Activated T-helper 17 cell treated with anti-CD3 and anti-CD28 coated beads, Interleukin-2, amount 50 U/mL, for 72 hours (primary cell): ENCODE measurements at regions not wholly inside any gene's neighbourhood (a gene's known extent, or its start where the extent isn't known, plus 50 kb on each side); places are given as distances from the start of the nearest gene placed in this dataset.
"Not testable (repeated sequence)": the region's sequence is repeated elsewhere in the genome, so short reads cannot be mapped to it uniquely, and the experiment has no call there.

Experiments used
- ATAC-seq: fragments of 150-1000 bp; cut with Tn5 transposase; replicated peaks from 2 replicates; pipeline ENCODE4 v1.10.0; 2021; ENCODE audit warnings: mild to moderate bottlenecking, moderate library complexity
- H3K27ac Mint-ChIP-seq: one replicate; pipeline ENCODE4 v1.8.0; 2022; ENCODE audit warnings: mixed read lengths
- H3K27me3 Mint-ChIP-seq: one replicate; pipeline ENCODE4 v1.8.0; 2022; ENCODE audit warnings: mixed read lengths
- H3K36me3 Mint-ChIP-seq: one replicate; pipeline ENCODE4 v1.8.0; 2022; ENCODE audit warnings: low read depth, mild to moderate bottlenecking, mixed read lengths
- H3K4me1 Mint-ChIP-seq: one replicate; pipeline ENCODE4 v1.8.0; 2022; ENCODE audit warnings: mixed read lengths
- H3K4me3 Mint-ChIP-seq: one replicate; pipeline ENCODE4 v1.8.0; 2022; ENCODE audit warnings: mild to moderate bottlenecking, mixed read lengths
- H3K9me3 Mint-ChIP-seq: one replicate; pipeline ENCODE4 v1.8.0; 2022; ENCODE audit warnings: mixed read lengths

DNA sequence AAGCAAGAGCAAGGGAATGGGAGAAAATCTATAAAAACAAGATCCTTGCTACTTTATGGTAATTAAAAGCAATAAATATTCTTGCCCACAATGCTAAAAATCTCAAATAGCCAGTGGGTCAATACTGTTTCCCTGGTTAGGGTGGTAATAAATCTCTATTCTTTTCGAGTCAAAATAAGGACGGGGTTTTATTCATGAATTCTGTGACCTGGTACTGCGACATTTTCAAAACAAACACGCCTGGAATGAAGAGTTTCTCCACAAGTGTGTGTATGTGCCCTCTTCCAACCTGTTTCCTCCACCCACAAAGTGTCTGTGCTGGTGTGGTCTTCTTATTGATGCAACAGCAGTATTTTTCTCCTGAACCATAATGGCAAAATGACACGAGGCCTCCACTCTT lies 358.8 kb upstream of the BRINP1 start:
- H3K9me3 Mint-ChIP-seq: peaks cover 12% of the 10 kb centered on the region

GRCh38 chr9:119726035-119726434 lies 356.8 kb upstream of the BRINP1 start:
- peaks cover 3% of the 10 kb centered on the region for H3K27me3 Mint-ChIP-seq
- peaks cover 8% of the 10 kb centered on the region for H3K9me3 Mint-ChIP-seq
- no peak for ATAC-seq
- H3K27ac Mint-ChIP-seq: no peak overlapping the region
- H3K4me1 Mint-ChIP-seq: no peaks in the 10 kb centered on the region
- no peak overlapping the region for H3K4me3 Mint-ChIP-seq
- no peaks in the 10 kb centered on the region for H3K36me3 Mint-ChIP-seq

More for the DNA sequence above, 358.8 kb upstream of the BRINP1 start:
- H3K36me3 Mint-ChIP-seq: no peaks in the 10 kb centered on the region
- ATAC-seq: no peak
- H3K27me3 Mint-ChIP-seq: peaks cover 3% of the 10 kb centered on the region
- no peak overlapping the region for H3K4me3 Mint-ChIP-seq
- no peak overlapping the region for H3K27ac Mint-ChIP-seq
- no peaks in the 10 kb centered on the region for H3K4me1 Mint-ChIP-seq

DNA sequence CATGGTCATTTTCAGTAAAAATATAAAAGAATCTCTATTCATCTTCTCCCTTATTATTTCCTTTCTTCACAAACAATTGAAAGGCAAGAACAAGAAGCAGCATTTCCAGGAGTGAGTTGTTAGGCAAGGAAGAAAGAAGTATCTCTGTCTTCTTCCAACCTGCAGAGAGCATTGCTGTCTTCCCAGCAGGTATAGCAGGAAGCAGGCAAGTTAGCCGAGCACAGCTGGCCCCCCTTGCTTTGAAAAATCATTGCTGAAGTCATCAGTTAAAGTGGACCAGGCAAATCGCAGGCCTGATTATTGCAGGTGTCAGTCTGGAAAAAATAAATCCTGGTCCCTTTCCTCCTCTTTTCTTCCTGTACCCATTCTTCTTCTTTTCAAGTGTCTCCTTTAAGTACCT lies 353.1 kb upstream of the BRINP1 start:
- H3K4me3 Mint-ChIP-seq: no peak overlapping the region
- H3K4me1 Mint-ChIP-seq: no peaks in the 10 kb centered on the region
- no peak overlapping the region for H3K27ac Mint-ChIP-seq
- H3K27me3 Mint-ChIP-seq: peaks cover 3% of the 10 kb centered on the region
- H3K36me3 Mint-ChIP-seq: no peaks in the 10 kb centered on the region
- no peak for ATAC-seq
- H3K9me3 Mint-ChIP-seq: peaks cover 13% of the 10 kb centered on the region

GRCh38 chr9:119712325-119712724 lies 343.1 kb upstream of the BRINP1 start:
- no peak for ATAC-seq
- H3K27me3 Mint-ChIP-seq: no peaks in the 10 kb centered on the region
- no peaks in the 10 kb centered on the region for H3K36me3 Mint-ChIP-seq
- H3K27ac Mint-ChIP-seq: no peak overlapping the region
- H3K4me1 Mint-ChIP-seq: no peaks in the 10 kb centered on the region
- H3K4me3 Mint-ChIP-seq: no peak overlapping the region
- peaks cover 8% of the 10 kb centered on the region for H3K9me3 Mint-ChIP-seq

DNA sequence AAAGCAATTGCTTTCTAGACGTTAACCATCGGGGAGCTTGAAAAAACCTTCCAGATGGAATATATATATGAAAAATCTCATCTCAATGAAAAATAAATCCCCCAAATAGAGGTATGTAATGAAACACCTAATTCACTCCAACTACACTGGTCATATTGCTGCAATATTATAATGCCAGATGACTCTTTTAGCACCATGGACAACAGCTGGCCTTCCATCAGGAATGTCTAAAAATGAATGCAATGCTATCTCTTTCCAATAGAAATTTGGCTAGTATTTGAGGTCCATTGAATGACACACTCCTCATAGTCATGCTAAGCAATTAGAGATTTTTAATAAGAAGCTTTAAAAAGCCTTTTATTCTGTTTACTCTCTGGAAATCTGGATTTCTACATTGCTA lies 340.2 kb upstream of the BRINP1 start:
- H3K9me3 Mint-ChIP-seq: peaks cover 11% of the 10 kb centered on the region
- no peak overlapping the region for H3K27ac Mint-ChIP-seq
- H3K36me3 Mint-ChIP-seq: no peaks in the 10 kb centered on the region
- H3K27me3 Mint-ChIP-seq: no peaks in the 10 kb centered on the region
- no peak for ATAC-seq
- H3K4me1 Mint-ChIP-seq: no peaks in the 10 kb centered on the region
- no peak overlapping the region for H3K4me3 Mint-ChIP-seq

- H3K4me3 Mint-ChIP-seq: no peak overlapping the region
- H3K27ac Mint-ChIP-seq: no peak overlapping the region
- peaks cover 11% of the 10 kb centered on the region for H3K9me3 Mint-ChIP-seq
- H3K27me3 Mint-ChIP-seq: no peaks in the 10 kb centered on the region
- H3K4me1 Mint-ChIP-seq: no peaks in the 10 kb centered on the region
- no peaks in the 10 kb centered on the region for H3K36me3 Mint-ChIP-seq
- no peak for ATAC-seq
Measured at GRCh38 chr9:119707228-119707845, 338.1 kb upstream of the BRINP1 start.

GRCh38 chr9:119701651-119702050 lies 332.4 kb upstream of the BRINP1 start:
- no peak overlapping the region for H3K27ac Mint-ChIP-seq
- no peak for ATAC-seq
- no peak overlapping the region for H3K4me3 Mint-ChIP-seq
- no peaks in the 10 kb centered on the region for H3K27me3 Mint-ChIP-seq
- no peaks in the 10 kb centered on the region for H3K36me3 Mint-ChIP-seq
- H3K9me3 Mint-ChIP-seq: peaks cover under 1% of the 10 kb centered on the region
- no peaks in the 10 kb centered on the region for H3K4me1 Mint-ChIP-seq

DNA sequence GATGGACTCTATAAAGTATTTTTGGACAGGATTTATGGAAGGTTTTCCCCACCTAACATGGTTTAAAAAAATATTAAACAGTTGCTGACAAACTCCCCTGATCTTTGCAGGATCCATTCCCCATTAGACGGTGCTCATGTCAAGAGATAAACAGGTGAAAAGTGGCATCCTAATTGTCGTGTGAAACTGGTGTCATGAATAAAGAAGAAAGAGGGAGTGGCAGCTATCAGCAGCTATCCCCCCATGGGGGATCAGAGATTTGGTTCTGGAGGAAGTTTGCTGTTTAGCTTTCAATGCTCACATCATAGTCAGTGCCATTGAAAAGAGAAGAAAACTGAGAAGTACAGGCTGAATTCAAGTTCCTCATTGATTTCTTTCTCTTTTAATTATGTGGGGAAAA lies 329.3 kb upstream of the BRINP1 start:
- no peaks in the 10 kb centered on the region for H3K4me1 Mint-ChIP-seq
- H3K4me3 Mint-ChIP-seq: no peak overlapping the region
- no peak for ATAC-seq
- H3K27me3 Mint-ChIP-seq: no peaks in the 10 kb centered on the region
- H3K9me3 Mint-ChIP-seq: peaks cover 6% of the 10 kb centered on the region
- H3K36me3 Mint-ChIP-seq: no peaks in the 10 kb centered on the region
- H3K27ac Mint-ChIP-seq: no peak overlapping the region

DNA sequence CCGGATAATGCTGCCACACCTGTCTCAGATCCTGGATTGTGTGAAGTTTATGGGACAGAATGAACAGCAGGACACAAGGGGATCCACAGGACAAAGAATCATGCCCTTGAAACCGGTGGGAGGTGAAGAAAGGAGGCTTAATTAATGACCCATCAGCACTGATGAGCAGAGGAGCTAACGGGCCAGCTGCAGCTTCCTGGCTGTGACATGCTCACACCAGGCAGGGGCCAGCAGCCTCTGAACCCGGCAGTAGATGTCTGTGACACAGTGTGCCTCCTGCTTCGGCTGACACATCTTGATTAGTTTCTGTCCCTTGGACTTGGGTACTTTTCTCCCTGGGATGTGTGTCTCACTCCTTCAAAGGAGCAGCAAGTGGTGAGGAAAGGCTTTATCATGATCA lies 328.8 kb upstream of the BRINP1 start:
- no peak for ATAC-seq
- Mint-ChIP-seq H3K27me3 (no peaks in the 10 kb centered on the region), H3K4me1 (no peaks in the 10 kb centered on the region), H3K27ac (no peak overlapping the region), H3K36me3 (no peaks in the 10 kb centered on the region), H3K9me3 (peaks cover 6% of the 10 kb centered on the region), H3K4me3 (no peak overlapping the region)

GRCh38 chr9:119689879-119690278 lies 320.6 kb upstream of the BRINP1 start:
- no peak for ATAC-seq
- no peaks in the 10 kb centered on the region for H3K36me3 Mint-ChIP-seq
- no peak overlapping the region for H3K4me3 Mint-ChIP-seq
- H3K4me1 Mint-ChIP-seq: no peaks in the 10 kb centered on the region
- no peak overlapping the region for H3K27ac Mint-ChIP-seq
- peaks cover 3% of the 10 kb centered on the region for H3K9me3 Mint-ChIP-seq
- H3K27me3 Mint-ChIP-seq: no peaks in the 10 kb centered on the region

- Mint-ChIP-seq H3K9me3 (no peaks in the 10 kb centered on the region), H3K27ac (no peak overlapping the region)
- no peak for ATAC-seq
Measured at GRCh38 chr9:119688547-119688946, 319.3 kb upstream of the BRINP1 start.

DNA sequence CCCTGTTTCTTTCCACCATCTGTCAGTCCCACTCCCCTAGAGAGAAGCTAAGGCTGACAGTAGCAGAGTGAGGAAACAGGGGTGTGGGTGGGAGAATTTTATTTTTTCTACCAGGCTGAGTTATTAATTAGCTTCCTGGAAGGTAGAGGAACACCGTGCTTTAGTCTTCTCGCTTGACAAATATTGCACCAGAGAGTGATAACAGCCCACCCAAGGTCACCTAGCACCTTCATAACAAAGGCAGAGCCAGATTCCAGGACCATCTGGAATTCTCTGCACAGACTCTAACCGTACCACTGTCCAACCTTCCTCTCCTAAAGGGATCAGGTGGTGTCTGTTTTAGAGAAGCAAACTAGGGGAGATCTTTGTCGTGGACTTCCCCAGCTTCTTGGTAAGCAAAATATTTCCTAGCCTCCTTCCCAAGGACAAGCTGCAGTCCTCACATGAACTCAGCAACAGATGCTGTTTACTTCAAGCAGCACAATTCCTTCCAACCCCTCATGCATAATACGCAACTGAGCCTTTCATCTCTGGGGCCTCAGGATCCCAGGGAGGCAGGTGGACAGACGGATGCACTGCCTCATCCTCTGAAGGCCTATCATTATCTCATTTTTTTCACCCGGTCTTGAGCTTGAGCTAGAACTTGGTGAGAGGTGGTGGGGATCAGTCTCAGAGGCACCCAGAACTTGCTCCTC lies 308.7 kb upstream of the BRINP1 start:
- peaks cover 3% of the 10 kb centered on the region for H3K9me3 Mint-ChIP-seq
- no peaks in the 10 kb centered on the region for H3K27me3 Mint-ChIP-seq
- ATAC-seq: no peak
- no peak overlapping the region for H3K27ac Mint-ChIP-seq
- no peaks in the 10 kb centered on the region for H3K36me3 Mint-ChIP-seq
- H3K4me3 Mint-ChIP-seq: no peak overlapping the region
- H3K4me1 Mint-ChIP-seq: no peaks in the 10 kb centered on the region

More at GRCh38 chr9:119688547-119688946, 319.3 kb upstream of the BRINP1 start:
- Mint-ChIP-seq H3K4me1 (no peaks in the 10 kb centered on the region), H3K27me3 (no peaks in the 10 kb centered on the region), H3K36me3 (no peaks in the 10 kb centered on the region), H3K4me3 (no peak overlapping the region)

DNA sequence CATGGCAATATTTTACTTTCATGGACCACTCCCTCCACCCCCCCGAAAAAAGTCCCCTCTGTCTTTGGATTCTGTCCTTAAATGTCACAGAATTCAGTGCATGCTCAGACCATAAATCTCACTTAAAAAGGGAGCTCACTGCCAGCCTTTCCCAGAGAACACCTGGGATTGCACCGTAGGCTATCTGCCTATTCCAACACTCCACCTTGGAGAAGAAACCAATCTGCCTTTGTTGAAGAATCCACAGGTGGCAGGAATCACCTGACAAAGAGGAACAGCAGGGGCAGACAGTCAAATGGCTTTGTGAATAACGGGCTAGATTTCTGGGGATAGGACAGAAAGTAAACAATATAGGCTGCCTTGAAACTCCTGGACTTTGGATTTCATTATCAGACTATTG lies 306.7 kb upstream of the BRINP1 start:
- Mint-ChIP-seq H3K4me3 (no peak overlapping the region), H3K9me3 (peaks cover 3% of the 10 kb centered on the region), H3K36me3 (no peaks in the 10 kb centered on the region), H3K27ac (no peak overlapping the region), H3K27me3 (no peaks in the 10 kb centered on the region), H3K4me1 (no peaks in the 10 kb centered on the region)
- no peak for ATAC-seq

GRCh38 chr9:119672763-119673162 lies 303.5 kb upstream of the BRINP1 start:
- H3K4me1 Mint-ChIP-seq, H3K36me3 Mint-ChIP-seq, ATAC-seq, H3K27ac Mint-ChIP-seq, H3K27me3 Mint-ChIP-seq, H3K4me3 Mint-ChIP-seq, H3K9me3 Mint-ChIP-seq: not testable (repeated sequence)

DNA sequence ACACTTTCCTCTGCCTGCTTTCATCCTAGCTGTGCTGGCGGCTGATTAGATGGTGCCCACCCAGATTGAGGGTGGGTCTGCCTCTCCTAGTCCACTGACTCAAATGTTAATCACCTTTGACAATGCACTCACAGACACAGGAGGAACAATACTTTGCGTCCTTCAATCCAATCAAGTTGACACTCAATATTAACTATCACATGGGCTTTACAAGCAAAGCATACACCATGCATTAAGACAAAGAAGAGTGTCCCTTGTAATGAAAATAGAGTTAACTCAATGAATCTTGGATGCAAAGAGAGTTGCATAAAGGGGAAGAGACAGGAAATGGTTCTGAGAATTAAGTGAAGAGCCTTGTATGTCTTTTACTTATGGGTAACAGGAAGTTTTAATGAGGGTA lies 298.7 kb upstream of the BRINP1 start:
- Mint-ChIP-seq H3K4me3 (no peak overlapping the region), H3K27ac (no peak overlapping the region), H3K36me3 (no peaks in the 10 kb centered on the region), H3K4me1 (no peaks in the 10 kb centered on the region), H3K9me3 (peaks cover 5% of the 10 kb centered on the region), H3K27me3 (no peaks in the 10 kb centered on the region)
- ATAC-seq: no peak
